ENCODE measurements at regions not wholly inside any gene's neighbourhood (a gene's known extent, or its start where the extent isn't known, plus 50 kb on each side); places are given as distances from the start of the nearest gene placed in this dataset.

- peaks cover 0 to 8% (median 2%) of the 10 kb centered on the region in 7 donors for H3K9me3 Mint-ChIP-seq
- no peak overlapping the region for H3K4me3 Mint-ChIP-seq
- peaks cover 0 to 9% of the 10 kb centered on the region in 2 donors for H3K36me3 Mint-ChIP-seq
- ATAC-seq (ENCODE audit: low read depth in 2 of 2) (no peak), DNase-seq (no peak)
- peaks cover 44 to 67% (median 45%) of the 10 kb centered on the region in 3 donors for H3K27me3 Mint-ChIP-seq
- H3K27ac Mint-ChIP-seq, result no peak overlapping the region
- H3K4me1 Mint-ChIP-seq, result no peaks in the 10 kb centered on the region
Observed at GRCh38 chr11:128105511-128105910, 481.8 kb downstream of the ETS1 start.

GRCh38 chr11:128103278-128103873, 484.0 kb downstream of the ETS1 start:
- Mint-ChIP-seq H3K9me3 (peaks cover 0 to 7% (median 0%) of the 10 kb centered on the region in 7 donors), H3K27me3 (peaks cover 38 to 53% (median 41%) of the 10 kb centered on the region in 3 donors), H3K36me3 (peaks cover 0 to 7% of the 10 kb centered on the region in 2 donors), H3K4me3 (no peak overlapping the region), H3K4me1 (no peaks in the 10 kb centered on the region), H3K27ac (no peak overlapping the region)
- ATAC-seq (ENCODE audit: low read depth in 2 of 2) (no peak), DNase-seq (no peak)

- H3K4me1 Mint-ChIP-seq, result no peaks in the 10 kb centered on the region
- no peak overlapping the region for H3K27ac Mint-ChIP-seq
- DNase-seq (no peak), ATAC-seq (ENCODE audit: low read depth in 2 of 2) (no peak)
- peaks cover 24 to 28% (median 25%) of the 10 kb centered on the region in 3 donors for H3K27me3 Mint-ChIP-seq
- H3K4me3 Mint-ChIP-seq, result no peak overlapping the region
- H3K36me3 Mint-ChIP-seq, result no peaks in the 10 kb centered on the region
- H3K9me3 Mint-ChIP-seq, result no peaks in the 10 kb centered on the region
Observed at GRCh38 chr11:128098781-128099180, 488.6 kb downstream of the ETS1 start.

GRCh38 chr11:128095466-128095981, 491.8 kb downstream of the ETS1 start:
- Mint-ChIP-seq H3K27me3 (peaks cover 9 to 12% (median 9%) of the 10 kb centered on the region in 3 donors), H3K9me3 (peaks cover 0 to 4% (median under 1%) of the 10 kb centered on the region in 7 donors), H3K4me3 (no peak overlapping the region), H3K36me3 (peaks cover 1 to 3% of the 10 kb centered on the region in 2 donors), H3K27ac (peak overlapping the region in 1 of 6 donors; percentile 21), H3K4me1 (no peaks in the 10 kb centered on the region)
- DNase-seq (no peak), ATAC-seq (ENCODE audit: low read depth in 2 of 2) (no peak)

- Mint-ChIP-seq H3K27me3 (peaks cover 0 to 10% (median 6%) of the 10 kb centered on the region in 3 donors), H3K4me3 (no peak overlapping the region), H3K36me3 (peaks cover 11 to 15% of the 10 kb centered on the region in 2 donors), H3K27ac (no peak overlapping the region), H3K4me1 (no peaks in the 10 kb centered on the region), H3K9me3 (peaks cover 4 to 21% (median 9%) of the 10 kb centered on the region in 7 donors)
- no peak for ATAC-seq (ENCODE audit: low read depth in 2 of 2)
- DNase-seq, result no peak
Observed at GRCh38 chr11:128093689-128094088, 493.7 kb downstream of the ETS1 start.

GRCh38 chr11:128089962-128090361, 497.4 kb downstream of the ETS1 start:
- ATAC-seq (ENCODE audit: low read depth in 2 of 2) (no peak), DNase-seq (no peak)
- Mint-ChIP-seq H3K9me3 (peaks cover 4 to 25% (median 9%) of the 10 kb centered on the region in 7 donors), H3K4me3 (no peak overlapping the region), H3K27ac (no peak overlapping the region), H3K4me1 (no peaks in the 10 kb centered on the region), H3K27me3 (peaks cover 0 to 16% (median 10%) of the 10 kb centered on the region in 3 donors), H3K36me3 (peaks cover 11 to 15% of the 10 kb centered on the region in 2 donors)

- H3K9me3 Mint-ChIP-seq, result peaks cover 4 to 32% (median 9%) of the 10 kb centered on the region in 7 donors
- H3K27me3 Mint-ChIP-seq, result peaks cover 0 to 26% (median 10%) of the 10 kb centered on the region in 3 donors
- ATAC-seq (ENCODE audit: low read depth in 2 of 2) (no peak), DNase-seq (no peak)
- H3K27ac Mint-ChIP-seq, result no peak overlapping the region
- H3K4me3 Mint-ChIP-seq, result peak overlapping the region in 1 of 8 donors; percentile 10
- peaks cover 11 to 15% of the 10 kb centered on the region in 2 donors for H3K36me3 Mint-ChIP-seq
- no peaks in the 10 kb centered on the region for H3K4me1 Mint-ChIP-seq
Observed at GRCh38 chr11:128086794-128087193, 500.6 kb downstream of the ETS1 start.

GRCh38 chr11:128085276-128085675, 502.1 kb downstream of the ETS1 start:
- Mint-ChIP-seq H3K9me3 (peaks cover 4 to 25% (median 7%) of the 10 kb centered on the region in 7 donors), H3K4me1 (no peaks in the 10 kb centered on the region), H3K27ac (no peak overlapping the region), H3K27me3 (peaks cover 0 to 21% (median 10%) of the 10 kb centered on the region in 3 donors), H3K4me3 (no peak overlapping the region), H3K36me3 (peaks cover 7 to 10% of the 10 kb centered on the region in 2 donors)
- DNase-seq (no peak), ATAC-seq (ENCODE audit: low read depth in 2 of 2) (no peak)

GRCh38 chr11:128082574-128082973, 504.8 kb downstream of the ETS1 start:
- peaks cover 0 to 6% (median 2%) of the 10 kb centered on the region in 7 donors for H3K9me3 Mint-ChIP-seq
- H3K4me3 Mint-ChIP-seq, result no peak overlapping the region
- H3K36me3 Mint-ChIP-seq, result no peaks in the 10 kb centered on the region
- H3K27me3 Mint-ChIP-seq, result peaks cover 0 to 24% (median 15%) of the 10 kb centered on the region in 3 donors
- DNase-seq (no peak), ATAC-seq (ENCODE audit: low read depth in 2 of 2) (no peak)
- H3K27ac Mint-ChIP-seq, result no peak overlapping the region
- H3K4me1 Mint-ChIP-seq, result no peaks in the 10 kb centered on the region

GRCh38 chr11:128069665-128070064, 517.7 kb downstream of the ETS1 start:
- no peak for DNase-seq
- H3K27ac Mint-ChIP-seq, result no peak overlapping the region
- peaks cover 0 to 6% (median 2%) of the 10 kb centered on the region in 7 donors for H3K9me3 Mint-ChIP-seq
- no peaks in the 10 kb centered on the region for H3K36me3 Mint-ChIP-seq
- no peaks in the 10 kb centered on the region for H3K4me1 Mint-ChIP-seq
- ATAC-seq (ENCODE audit: low read depth in 2 of 2), result no peak
- peaks cover 3 to 16% (median 4%) of the 10 kb centered on the region in 3 donors for H3K27me3 Mint-ChIP-seq
- no peak overlapping the region for H3K4me3 Mint-ChIP-seq

GRCh38 chr11:128067780-128068179, 519.6 kb downstream of the ETS1 start:
- Mint-ChIP-seq H3K27me3 (peaks cover 7 to 17% (median 8%) of the 10 kb centered on the region in 3 donors), H3K4me1 (no peaks in the 10 kb centered on the region), H3K27ac (no peak overlapping the region), H3K36me3 (no peaks in the 10 kb centered on the region), H3K9me3 (peaks cover 0 to 12% (median 7%) of the 10 kb centered on the region in 7 donors), H3K4me3 (no peak overlapping the region)
- DNase-seq, result no peak
- no peak for ATAC-seq (ENCODE audit: low read depth in 2 of 2)

- H3K27me3 Mint-ChIP-seq, result peaks cover 7 to 17% (median 15%) of the 10 kb centered on the region in 3 donors
- DNase-seq, result no peak
- no peak for ATAC-seq (ENCODE audit: low read depth in 2 of 2)
- no peak overlapping the region for H3K27ac Mint-ChIP-seq
- H3K4me3 Mint-ChIP-seq, result no peak overlapping the region
- peaks cover 0 to 12% (median 7%) of the 10 kb centered on the region in 7 donors for H3K9me3 Mint-ChIP-seq
- no peaks in the 10 kb centered on the region for H3K36me3 Mint-ChIP-seq
- no peaks in the 10 kb centered on the region for H3K4me1 Mint-ChIP-seq
Observed at GRCh38 chr11:128066399-128066798, 521.0 kb downstream of the ETS1 start.

GRCh38 chr11:128061281-128061871, 526.0 kb downstream of the ETS1 start:
- DNase-seq, result no peak
- ATAC-seq (ENCODE audit: low read depth in 2 of 2), result no peak
- H3K4me3 Mint-ChIP-seq, result no peak overlapping the region
- peaks cover 5 to 22% (median 12%) of the 10 kb centered on the region in 3 donors for H3K27me3 Mint-ChIP-seq
- peaks cover 0 to 9% (median 4%) of the 10 kb centered on the region in 7 donors for H3K9me3 Mint-ChIP-seq
- no peaks in the 10 kb centered on the region for H3K36me3 Mint-ChIP-seq
- no peaks in the 10 kb centered on the region for H3K4me1 Mint-ChIP-seq
- H3K27ac Mint-ChIP-seq, result no peak overlapping the region

Measured in naive B cell (primary cell).